H1 (cell line): ENCODE measurements at regions not wholly inside any gene's neighbourhood (a gene's known extent, or its start where the extent isn't known, plus 50 kb on each side); places are given as distances from the start of the nearest gene placed in this dataset.

Experiments
- BACH1 ChIP-seq: IDR thresholded peaks from 2 replicates; pipeline ENCODE4 v1.6.1; 2012; ENCODE audit warnings: low read length, improper control_type of control experiment
- BRCA1 ChIP-seq: IDR thresholded peaks from 2 replicates; pipeline ENCODE4 v1.6.1; 2012; ENCODE audit warnings: low read depth, low read length, improper control_type of control experiment
- EGR1 ChIP-seq: IDR thresholded peaks from 2 replicates; pipeline ENCODE4 v1.6.1; 2011; ENCODE audit warnings: low read depth, low read length, borderline replicate concordance
- EP300 ChIP-seq, 2 experiments: IDR thresholded peaks; 1 replicate in 1 of 2; 2 replicates in 1 of 2; pipeline ENCODE4 v1.6.1; 2011 to 2012; ENCODE audit warnings: low read depth in 2 of 2, low read length in 2 of 2, mild to moderate bottlenecking in 2 of 2, borderline replicate concordance in 1 of 2, inconsistent platforms in 1 of 2, moderate library complexity in 1 of 2
- JUND ChIP-seq: IDR thresholded peaks from 2 replicates; pipeline ENCODE4 v1.6.1; 2011; ENCODE audit warnings: mild to moderate bottlenecking, improper control_type of control experiment, low read length
- NANOG ChIP-seq: IDR thresholded peaks from 2 replicates; pipeline ENCODE4 v1.6.1; 2011; ENCODE audit warnings: low read length, low read depth, mild to moderate bottlenecking, inconsistent platforms; ENCODE audit not compliant: insufficient read depth, poor library complexity, severe bottlenecking
- POLR2A ChIP-seq, 2 experiments: IDR thresholded peaks; 1 replicate in 1 of 2; 2 replicates in 1 of 2; pipeline ENCODE4 v1.6.1; 2011; ENCODE audit warnings: low read depth in 2 of 2, low read length in 2 of 2, mild to moderate bottlenecking in 2 of 2; ENCODE audit errors: control extremely low read depth in 1 of 2
- RAD21 ChIP-seq, 2 experiments: IDR thresholded peaks in 1 of 2; conservative IDR thresholded peaks in 1 of 2; 2 replicates each; pipeline ENCODE4 v1.6.1; 2011; ENCODE audit warnings: low read depth in 2 of 2, low read length in 2 of 2, improper control_type of control experiment in 1 of 2, inconsistent platforms in 1 of 2, mild to moderate bottlenecking in 1 of 2, moderate library complexity in 1 of 2
- RXRA ChIP-seq: IDR thresholded peaks from 2 replicates; pipeline ENCODE4 v1.6.1; 2011; ENCODE audit warnings: low read depth, mild to moderate bottlenecking, low read length, moderate library complexity; ENCODE audit not compliant: insufficient read depth
- TF ChIP-seq, protein P1 (sequence below): fragments of 300-600 bp; sonication (generic); IDR thresholded peaks from 2 replicates; pipeline ENCODE4 v1.7.1; 2012; ENCODE audit warnings: low read length, moderate library complexity, mild to moderate bottlenecking, inconsistent platforms; ENCODE audit not compliant: insufficient replicate concordance
- TF ChIP-seq, protein P2 (sequence below): IDR thresholded peaks from 2 replicates; pipeline ENCODE4 v1.6.1; 2012; ENCODE audit warnings: inconsistent platforms

DNA sequence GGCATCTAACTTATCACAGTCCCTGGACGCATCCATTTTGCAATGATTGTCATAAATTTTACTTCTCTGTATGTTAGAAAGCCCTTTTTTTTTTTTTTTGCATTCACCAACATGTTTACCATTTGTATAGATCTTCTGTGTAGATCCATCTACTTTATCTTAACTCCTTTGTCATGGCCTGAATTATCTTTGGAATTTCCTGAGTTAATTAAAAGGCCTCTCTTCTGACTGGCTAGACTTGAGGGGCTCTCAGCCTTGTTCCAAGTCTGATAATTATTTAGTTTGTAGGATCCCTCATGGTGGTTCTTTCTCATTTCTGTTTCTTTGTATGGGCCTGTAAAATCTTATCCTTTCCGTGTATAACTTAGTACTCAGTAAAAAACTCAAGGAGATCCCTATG, 387.0 kb downstream of the C12orf50 start (continued):
- TF ChIP-seq, protein P1, sequence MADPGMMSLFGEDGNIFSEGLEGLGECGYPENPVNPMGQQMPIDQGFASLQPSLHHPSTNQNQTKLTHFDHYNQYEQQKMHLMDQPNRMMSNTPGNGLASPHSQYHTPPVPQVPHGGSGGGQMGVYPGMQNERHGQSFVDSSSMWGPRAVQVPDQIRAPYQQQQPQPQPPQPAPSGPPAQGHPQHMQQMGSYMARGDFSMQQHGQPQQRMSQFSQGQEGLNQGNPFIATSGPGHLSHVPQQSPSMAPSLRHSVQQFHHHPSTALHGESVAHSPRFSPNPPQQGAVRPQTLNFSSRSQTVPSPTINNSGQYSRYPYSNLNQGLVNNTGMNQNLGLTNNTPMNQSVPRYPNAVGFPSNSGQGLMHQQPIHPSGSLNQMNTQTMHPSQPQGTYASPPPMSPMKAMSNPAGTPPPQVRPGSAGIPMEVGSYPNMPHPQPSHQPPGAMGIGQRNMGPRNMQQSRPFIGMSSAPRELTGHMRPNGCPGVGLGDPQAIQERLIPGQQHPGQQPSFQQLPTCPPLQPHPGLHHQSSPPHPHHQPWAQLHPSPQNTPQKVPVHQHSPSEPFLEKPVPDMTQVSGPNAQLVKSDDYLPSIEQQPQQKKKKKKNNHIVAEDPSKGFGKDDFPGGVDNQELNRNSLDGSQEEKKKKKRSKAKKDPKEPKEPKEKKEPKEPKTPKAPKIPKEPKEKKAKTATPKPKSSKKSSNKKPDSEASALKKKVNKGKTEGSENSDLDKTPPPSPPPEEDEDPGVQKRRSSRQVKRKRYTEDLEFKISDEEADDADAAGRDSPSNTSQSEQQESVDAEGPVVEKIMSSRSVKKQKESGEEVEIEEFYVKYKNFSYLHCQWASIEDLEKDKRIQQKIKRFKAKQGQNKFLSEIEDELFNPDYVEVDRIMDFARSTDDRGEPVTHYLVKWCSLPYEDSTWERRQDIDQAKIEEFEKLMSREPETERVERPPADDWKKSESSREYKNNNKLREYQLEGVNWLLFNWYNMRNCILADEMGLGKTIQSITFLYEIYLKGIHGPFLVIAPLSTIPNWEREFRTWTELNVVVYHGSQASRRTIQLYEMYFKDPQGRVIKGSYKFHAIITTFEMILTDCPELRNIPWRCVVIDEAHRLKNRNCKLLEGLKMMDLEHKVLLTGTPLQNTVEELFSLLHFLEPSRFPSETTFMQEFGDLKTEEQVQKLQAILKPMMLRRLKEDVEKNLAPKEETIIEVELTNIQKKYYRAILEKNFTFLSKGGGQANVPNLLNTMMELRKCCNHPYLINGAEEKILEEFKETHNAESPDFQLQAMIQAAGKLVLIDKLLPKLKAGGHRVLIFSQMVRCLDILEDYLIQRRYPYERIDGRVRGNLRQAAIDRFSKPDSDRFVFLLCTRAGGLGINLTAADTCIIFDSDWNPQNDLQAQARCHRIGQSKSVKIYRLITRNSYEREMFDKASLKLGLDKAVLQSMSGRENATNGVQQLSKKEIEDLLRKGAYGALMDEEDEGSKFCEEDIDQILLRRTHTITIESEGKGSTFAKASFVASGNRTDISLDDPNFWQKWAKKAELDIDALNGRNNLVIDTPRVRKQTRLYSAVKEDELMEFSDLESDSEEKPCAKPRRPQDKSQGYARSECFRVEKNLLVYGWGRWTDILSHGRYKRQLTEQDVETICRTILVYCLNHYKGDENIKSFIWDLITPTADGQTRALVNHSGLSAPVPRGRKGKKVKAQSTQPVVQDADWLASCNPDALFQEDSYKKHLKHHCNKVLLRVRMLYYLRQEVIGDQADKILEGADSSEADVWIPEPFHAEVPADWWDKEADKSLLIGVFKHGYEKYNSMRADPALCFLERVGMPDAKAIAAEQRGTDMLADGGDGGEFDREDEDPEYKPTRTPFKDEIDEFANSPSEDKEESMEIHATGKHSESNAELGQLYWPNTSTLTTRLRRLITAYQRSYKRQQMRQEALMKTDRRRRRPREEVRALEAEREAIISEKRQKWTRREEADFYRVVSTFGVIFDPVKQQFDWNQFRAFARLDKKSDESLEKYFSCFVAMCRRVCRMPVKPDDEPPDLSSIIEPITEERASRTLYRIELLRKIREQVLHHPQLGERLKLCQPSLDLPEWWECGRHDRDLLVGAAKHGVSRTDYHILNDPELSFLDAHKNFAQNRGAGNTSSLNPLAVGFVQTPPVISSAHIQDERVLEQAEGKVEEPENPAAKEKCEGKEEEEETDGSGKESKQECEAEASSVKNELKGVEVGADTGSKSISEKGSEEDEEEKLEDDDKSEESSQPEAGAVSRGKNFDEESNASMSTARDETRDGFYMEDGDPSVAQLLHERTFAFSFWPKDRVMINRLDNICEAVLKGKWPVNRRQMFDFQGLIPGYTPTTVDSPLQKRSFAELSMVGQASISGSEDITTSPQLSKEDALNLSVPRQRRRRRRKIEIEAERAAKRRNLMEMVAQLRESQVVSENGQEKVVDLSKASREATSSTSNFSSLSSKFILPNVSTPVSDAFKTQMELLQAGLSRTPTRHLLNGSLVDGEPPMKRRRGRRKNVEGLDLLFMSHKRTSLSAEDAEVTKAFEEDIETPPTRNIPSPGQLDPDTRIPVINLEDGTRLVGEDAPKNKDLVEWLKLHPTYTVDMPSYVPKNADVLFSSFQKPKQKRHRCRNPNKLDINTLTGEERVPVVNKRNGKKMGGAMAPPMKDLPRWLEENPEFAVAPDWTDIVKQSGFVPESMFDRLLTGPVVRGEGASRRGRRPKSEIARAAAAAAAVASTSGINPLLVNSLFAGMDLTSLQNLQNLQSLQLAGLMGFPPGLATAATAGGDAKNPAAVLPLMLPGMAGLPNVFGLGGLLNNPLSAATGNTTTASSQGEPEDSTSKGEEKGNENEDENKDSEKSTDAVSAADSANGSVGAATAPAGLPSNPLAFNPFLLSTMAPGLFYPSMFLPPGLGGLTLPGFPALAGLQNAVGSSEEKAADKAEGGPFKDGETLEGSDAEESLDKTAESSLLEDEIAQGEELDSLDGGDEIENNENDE, result no peak
- TF ChIP-seq BACH1 (no peak), NANOG (no peak), EGR1 (no peak), POLR2A (IDR thresholded peaks at IDR 0.05; ENCODE audit: control extremely low read depth in 1 of 2, low read depth in 2 of 2, low read length in 2 of 2) (no peak), JUND (no peak), BRCA1 (no peak), RXRA (no peak), RAD21 (IDR thresholded peaks at IDR 0.05 in 1 of 2, conservative IDR thresholded peaks at IDR 0.05 in 1 of 2; ENCODE audit: low read depth in 2 of 2, low read length in 2 of 2) (no peak), EP300 (IDR thresholded peaks at IDR 0.05; ENCODE audit: borderline replicate concordance in 1 of 2, low read depth in 2 of 2, low read length in 2 of 2) (no peak)
- TF ChIP-seq, protein P2, sequence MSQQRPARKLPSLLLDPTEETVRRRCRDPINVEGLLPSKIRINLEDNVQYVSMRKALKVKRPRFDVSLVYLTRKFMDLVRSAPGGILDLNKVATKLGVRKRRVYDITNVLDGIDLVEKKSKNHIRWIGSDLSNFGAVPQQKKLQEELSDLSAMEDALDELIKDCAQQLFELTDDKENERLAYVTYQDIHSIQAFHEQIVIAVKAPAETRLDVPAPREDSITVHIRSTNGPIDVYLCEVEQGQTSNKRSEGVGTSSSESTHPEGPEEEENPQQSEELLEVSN, result no peak
